Loucy (cell line): ENCODE measurements at regions not wholly inside any gene's neighbourhood (a gene's known extent, or its start where the extent isn't known, plus 50 kb on each side); places are given as distances from the start of the nearest gene placed in this dataset.

Experiments
- EZH2phosphoT487 ChIP-seq: fragments of 200-600 bp; IDR thresholded peaks from 2 replicates; pipeline ENCODE4 v1.6.1; 2018; ENCODE audit warnings: antibody characterized with exemption, mild to moderate bottlenecking, moderate library complexity, borderline replicate concordance
- TF ChIP-seq, protein P1 (sequence below): fragments of 200-600 bp; sonication (generic); conservative IDR thresholded peaks from 2 replicates; pipeline ENCODE4 v1.5.1; 2014; ENCODE audit warnings: mild to moderate bottlenecking, antibody characterized with exemption, low read length

DNA sequence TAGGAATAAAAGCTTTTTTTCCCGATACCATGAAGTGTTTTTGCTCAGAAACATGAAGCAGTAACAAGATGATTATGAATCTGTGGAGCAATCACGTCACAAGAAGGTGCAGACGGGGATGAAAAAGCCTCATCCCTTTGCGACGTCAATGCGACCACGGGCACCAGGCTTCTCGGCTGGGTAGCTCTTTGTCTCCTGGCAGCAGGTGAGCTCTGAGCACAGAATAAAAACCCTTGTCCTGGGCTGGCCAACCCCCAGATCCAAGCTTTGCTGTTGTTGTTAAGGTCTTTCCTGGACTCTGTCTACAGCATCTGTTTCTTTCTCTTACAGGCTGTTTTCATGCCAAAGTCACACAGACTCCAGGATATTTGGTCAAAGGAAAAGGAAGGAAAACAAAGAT, 113.8 kb downstream of the ANKRD18B start:
- TF ChIP-seq, protein P1, sequence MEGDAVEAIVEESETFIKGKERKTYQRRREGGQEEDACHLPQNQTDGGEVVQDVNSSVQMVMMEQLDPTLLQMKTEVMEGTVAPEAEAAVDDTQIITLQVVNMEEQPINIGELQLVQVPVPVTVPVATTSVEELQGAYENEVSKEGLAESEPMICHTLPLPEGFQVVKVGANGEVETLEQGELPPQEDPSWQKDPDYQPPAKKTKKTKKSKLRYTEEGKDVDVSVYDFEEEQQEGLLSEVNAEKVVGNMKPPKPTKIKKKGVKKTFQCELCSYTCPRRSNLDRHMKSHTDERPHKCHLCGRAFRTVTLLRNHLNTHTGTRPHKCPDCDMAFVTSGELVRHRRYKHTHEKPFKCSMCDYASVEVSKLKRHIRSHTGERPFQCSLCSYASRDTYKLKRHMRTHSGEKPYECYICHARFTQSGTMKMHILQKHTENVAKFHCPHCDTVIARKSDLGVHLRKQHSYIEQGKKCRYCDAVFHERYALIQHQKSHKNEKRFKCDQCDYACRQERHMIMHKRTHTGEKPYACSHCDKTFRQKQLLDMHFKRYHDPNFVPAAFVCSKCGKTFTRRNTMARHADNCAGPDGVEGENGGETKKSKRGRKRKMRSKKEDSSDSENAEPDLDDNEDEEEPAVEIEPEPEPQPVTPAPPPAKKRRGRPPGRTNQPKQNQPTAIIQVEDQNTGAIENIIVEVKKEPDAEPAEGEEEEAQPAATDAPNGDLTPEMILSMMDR: no peak
- no peak for TF ChIP-seq EZH2phosphoT487
